Trophoblast cell (in vitro differentiated cells and primary cell): ENCODE measurements at regions not wholly inside any gene's neighbourhood (a gene's known extent, or its start where the extent isn't known, plus 50 kb on each side); places are given as distances from the start of the nearest gene placed in this dataset.

Experiments
- DNase-seq, 2 donors: peaks; one replicate each; pipeline ENCODE4 v3.0.0-alpha.2; 2016
- H2AFZ ChIP-seq: 2 replicates; pipeline ENCODE4 v1.6.1; 2013; ENCODE audit warnings: low read length, moderate library complexity, mild to moderate bottlenecking; ENCODE audit not compliant: insufficient read depth, poor library complexity
- H2AK5ac ChIP-seq: 2 replicates; pipeline ENCODE4 v1.6.1; 2013; ENCODE audit warnings: mild to moderate bottlenecking, low read length
- H2BK120ac ChIP-seq: 2 replicates; pipeline ENCODE4 v1.6.1; 2013; ENCODE audit warnings: low read length, mild to moderate bottlenecking, moderate library complexity; ENCODE audit not compliant: insufficient read depth, poor library complexity
- H2BK12ac ChIP-seq: 2 replicates; pipeline ENCODE4 v1.6.1; 2013; ENCODE audit warnings: mild to moderate bottlenecking, low read length, moderate library complexity
- H2BK5ac ChIP-seq: 2 replicates; pipeline ENCODE4 v1.6.1; 2013; ENCODE audit warnings: low read length, low read depth, moderate library complexity, mild to moderate bottlenecking; ENCODE audit not compliant: poor library complexity
- H3K14ac ChIP-seq: 2 replicates; pipeline ENCODE4 v1.6.1; 2013; ENCODE audit warnings: mild to moderate bottlenecking, low read length
- H3K18ac ChIP-seq: 2 replicates; pipeline ENCODE4 v1.6.1; 2013; ENCODE audit warnings: mild to moderate bottlenecking, low read length
- H3K23ac ChIP-seq: 2 replicates; pipeline ENCODE4 v1.6.1; 2013; ENCODE audit warnings: low read length
- H3K27ac ChIP-seq: 2 replicates; pipeline ENCODE4 v1.5.1; 2013; ENCODE audit warnings: low read depth, mild to moderate bottlenecking, inconsistent platforms, low read length, moderate library complexity
- H3K27me3 ChIP-seq: 2 replicates; pipeline ENCODE4 v1.6.1; 2013; ENCODE audit warnings: inconsistent platforms, mild to moderate bottlenecking, low read length, moderate library complexity; ENCODE audit not compliant: insufficient read depth
- H3K36me3 ChIP-seq, 2 experiments: 1 replicate in 1 of 2; 2 replicates in 1 of 2; pipeline ENCODE4 v1.6.1; 2013; ENCODE audit warnings: low read length in 2 of 2, mild to moderate bottlenecking in 2 of 2, moderate library complexity in 1 of 2; ENCODE audit not compliant: insufficient read depth in 2 of 2, control insufficient read depth in 1 of 2
- H3K4ac ChIP-seq: 2 replicates; pipeline ENCODE4 v1.6.1; 2013; ENCODE audit warnings: low read depth, mild to moderate bottlenecking, low read length, moderate library complexity
- H3K4me1 ChIP-seq, 2 experiments: 1 replicate in 1 of 2; 2 replicates in 1 of 2; pipeline ENCODE4 v1.6.1; 2013; ENCODE audit warnings: low read length in 2 of 2, mild to moderate bottlenecking in 2 of 2, moderate library complexity in 1 of 2; ENCODE audit not compliant: insufficient read depth in 2 of 2, control insufficient read depth in 1 of 2
- H3K4me2 ChIP-seq: 2 replicates; pipeline ENCODE4 v1.6.1; 2013; ENCODE audit warnings: inconsistent platforms, mild to moderate bottlenecking, low read length, moderate library complexity
- H3K4me3 ChIP-seq: 2 replicates; pipeline ENCODE4 v1.5.1; 2013; ENCODE audit warnings: mild to moderate bottlenecking, low read depth, low read length, inconsistent platforms
- H3K79me1 ChIP-seq: one replicate; pipeline ENCODE4 v1.6.1; 2013; ENCODE audit warnings: low read length
- H3K79me2 ChIP-seq: 2 replicates; pipeline ENCODE4 v1.6.1; 2013; ENCODE audit warnings: low read length, mild to moderate bottlenecking; ENCODE audit not compliant: control insufficient read depth, insufficient read depth, poor library complexity
- H3K9ac ChIP-seq: 2 replicates; pipeline ENCODE4 v1.6.1; 2013; ENCODE audit warnings: mild to moderate bottlenecking, low read length
- H3K9me3 ChIP-seq: 2 replicates; pipeline ENCODE4 v1.6.1; 2013; ENCODE audit warnings: low read depth, mild to moderate bottlenecking, control low read depth, inconsistent platforms, low read length; ENCODE audit not compliant: insufficient read depth
- H4K12ac ChIP-seq: 2 replicates; pipeline ENCODE4 v1.6.1; 2013; ENCODE audit warnings: low read depth, mild to moderate bottlenecking, low read length, moderate library complexity
- H4K8ac ChIP-seq: 2 replicates; pipeline ENCODE4 v1.6.1; 2013; ENCODE audit warnings: low read depth, mild to moderate bottlenecking, low read length, moderate library complexity
- H4K91ac ChIP-seq: one replicate; pipeline ENCODE4 v1.6.1; 2013; ENCODE audit warnings: low read depth, mild to moderate bottlenecking, low read length, moderate library complexity
- WGBS: extraction: QIAGEN DNeasy Blood & Tissue Kit; methylation state at CpG from one replicate; pipeline ENCODE4 v1.1.7; 2013; ENCODE audit warnings: missing lambda C conversion rate; ENCODE audit not compliant: insufficient read length, insufficient coverage; ENCODE audit errors: extremely low coverage; 5-methylcytosine and 5-hydroxymethylcytosine counted together

- WGBS, result no CpG with 5 or more reads among the region's 3 CpGs
- Histone ChIP-seq H2AK5ac (no peak overlapping the region), H2BK5ac (no peak overlapping the region), H3K79me2 (no peaks in the 10 kb centered on the region), H4K91ac (no peak overlapping the region), H3K4ac (no peak overlapping the region), H2BK12ac (no peak overlapping the region), H3K14ac (no peak overlapping the region), H3K9ac (no peak overlapping the region), H3K27ac (no peak overlapping the region), H2BK120ac (no peak overlapping the region), H3K23ac (no peak overlapping the region), H3K18ac (no peak overlapping the region), H3K4me3 (no peak overlapping the region), H3K4me1 (no peaks in the 10 kb centered on the region), H3K79me1 (no peaks in the 10 kb centered on the region), H3K9me3 (no peaks in the 10 kb centered on the region), H3K27me3 (no peaks in the 10 kb centered on the region), H3K36me3 (no peaks in the 10 kb centered on the region), H3K4me2 (no peak overlapping the region), H2AFZ (no peak overlapping the region), H4K8ac (no peak overlapping the region), H4K12ac (no peak overlapping the region)
- no peak for DNase-seq
These were observed 304.8 kb downstream of the LRATD1 start for GRCh38 chr2:14937336-14937735.

- Histone ChIP-seq H3K36me3 (no peaks in the 10 kb centered on the region), H2BK5ac (no peak overlapping the region), H3K27ac (no peak overlapping the region), H3K4me2 (no peak overlapping the region), H3K79me1 (no peaks in the 10 kb centered on the region), H3K18ac (no peak overlapping the region), H3K27me3 (no peaks in the 10 kb centered on the region), H2BK12ac (no peak overlapping the region), H4K8ac (no peak overlapping the region), H2AFZ (no peak overlapping the region), H3K4me1 (no peaks in the 10 kb centered on the region), H3K4ac (no peak overlapping the region), H4K12ac (no peak overlapping the region), H2BK120ac (no peak overlapping the region), H2AK5ac (no peak overlapping the region), H3K4me3 (no peak overlapping the region), H3K23ac (no peak overlapping the region), H4K91ac (no peak overlapping the region), H3K9ac (no peak overlapping the region), H3K9me3 (no peaks in the 10 kb centered on the region), H3K79me2 (no peaks in the 10 kb centered on the region), H3K14ac (no peak overlapping the region)
- WGBS, result no CpG with 5 or more reads among the region's 4 CpGs
- DNase-seq, result peak; percentile 40 to 52
These were observed 308.7 kb downstream of the LRATD1 start for GRCh38 chr2:14941151-14941631.

- Histone ChIP-seq H2BK12ac (no peak overlapping the region), H2BK120ac (no peak overlapping the region), H2AFZ (no peak overlapping the region), H3K9me3 (no peaks in the 10 kb centered on the region), H3K79me2 (no peaks in the 10 kb centered on the region), H3K4ac (no peak overlapping the region), H3K14ac (no peak overlapping the region), H3K4me3 (no peak overlapping the region), H3K4me2 (no peak overlapping the region), H3K27ac (no peak overlapping the region), H3K27me3 (no peaks in the 10 kb centered on the region), H3K36me3 (no peaks in the 10 kb centered on the region), H3K9ac (no peak overlapping the region), H4K12ac (no peak overlapping the region), H3K79me1 (no peaks in the 10 kb centered on the region), H3K4me1 (no peaks in the 10 kb centered on the region), H2AK5ac (no peak overlapping the region), H4K91ac (no peak overlapping the region), H4K8ac (no peak overlapping the region), H3K23ac (no peak overlapping the region), H3K18ac (no peak overlapping the region), H2BK5ac (no peak overlapping the region)
- no CpG with 5 or more reads among the region's 3 CpGs for WGBS
- DNase-seq, result no peak
These were observed 310.5 kb downstream of the LRATD1 start for GRCh38 chr2:14942987-14943386.

GRCh38 chr2:14944562-14945346 lies 312.2 kb downstream of the LRATD1 start:
- no CpG with 5 or more reads among the region's 7 CpGs for WGBS
- no peak overlapping the region for H3K9ac ChIP-seq
- no peak overlapping the region for H2AK5ac ChIP-seq
- no peak overlapping the region for H3K27ac ChIP-seq
- no peak overlapping the region for H3K4me2 ChIP-seq
- no peak overlapping the region for H3K18ac ChIP-seq
- no peak overlapping the region for H2BK12ac ChIP-seq
- H3K9me3 ChIP-seq, result no peaks in the 10 kb centered on the region
- H3K4me3 ChIP-seq, result no peak overlapping the region
- H4K12ac ChIP-seq, result no peak overlapping the region
- H3K79me1 ChIP-seq, result no peaks in the 10 kb centered on the region
- DNase-seq, result peak; percentile 23 to 66
- no peak overlapping the region for H3K23ac ChIP-seq
- H2BK120ac ChIP-seq, result no peak overlapping the region
- no peaks in the 10 kb centered on the region for H3K27me3 ChIP-seq
- no peaks in the 10 kb centered on the region for H3K36me3 ChIP-seq
- no peak overlapping the region for H4K91ac ChIP-seq
- H2BK5ac ChIP-seq, result no peak overlapping the region
- no peak overlapping the region for H2AFZ ChIP-seq
- H3K79me2 ChIP-seq, result no peaks in the 10 kb centered on the region
- H3K4ac ChIP-seq, result no peak overlapping the region
- no peak overlapping the region for H4K8ac ChIP-seq
- no peak overlapping the region for H3K14ac ChIP-seq
- no peaks in the 10 kb centered on the region for H3K4me1 ChIP-seq
